ENCODE measurements at regions not wholly inside any gene's neighbourhood (a gene's known extent, or its start where the extent isn't known, plus 50 kb on each side); places are given as distances from the start of the nearest gene placed in this dataset.

- TF ChIP-seq CTCF (conservative IDR thresholded peaks at IDR 0.05; ENCODE audit: low read length) = no peak
- TF ChIP-seq EZH2phosphoT487 (IDR thresholded peaks at IDR 0.05; ENCODE audit: borderline replicate concordance, low read depth, low read length) = no peak
These were observed 366.1 kb upstream of the CCNH start for GRCh38 chr5:87778876-87779275.

All from OCI-LY7 (cell line).